ENCODE measurements at regions not wholly inside any gene's neighbourhood (a gene's known extent, or its start where the extent isn't known, plus 50 kb on each side); places are given as distances from the start of the nearest gene placed in this dataset.

DNA sequence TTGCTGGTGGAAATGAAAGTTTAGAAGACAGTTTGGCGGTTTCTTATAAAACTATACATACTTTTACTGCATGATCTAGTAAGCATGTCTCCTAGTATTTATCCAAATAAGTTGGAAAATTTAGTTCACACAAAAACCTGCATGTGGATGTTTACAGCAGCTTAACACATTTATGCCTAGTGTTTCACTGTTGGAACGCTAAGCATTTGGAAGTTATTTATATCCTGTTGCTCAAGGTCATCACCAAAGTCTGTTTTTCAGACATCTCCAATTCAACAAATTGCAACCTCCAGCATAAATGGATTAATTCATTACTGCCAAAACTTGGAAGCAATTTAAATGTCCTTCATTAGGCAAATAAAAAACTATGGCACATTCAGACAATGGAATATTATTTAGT, 461.8 kb downstream of the SUCLA2 start:
- TF ChIP-seq, protein P1, sequence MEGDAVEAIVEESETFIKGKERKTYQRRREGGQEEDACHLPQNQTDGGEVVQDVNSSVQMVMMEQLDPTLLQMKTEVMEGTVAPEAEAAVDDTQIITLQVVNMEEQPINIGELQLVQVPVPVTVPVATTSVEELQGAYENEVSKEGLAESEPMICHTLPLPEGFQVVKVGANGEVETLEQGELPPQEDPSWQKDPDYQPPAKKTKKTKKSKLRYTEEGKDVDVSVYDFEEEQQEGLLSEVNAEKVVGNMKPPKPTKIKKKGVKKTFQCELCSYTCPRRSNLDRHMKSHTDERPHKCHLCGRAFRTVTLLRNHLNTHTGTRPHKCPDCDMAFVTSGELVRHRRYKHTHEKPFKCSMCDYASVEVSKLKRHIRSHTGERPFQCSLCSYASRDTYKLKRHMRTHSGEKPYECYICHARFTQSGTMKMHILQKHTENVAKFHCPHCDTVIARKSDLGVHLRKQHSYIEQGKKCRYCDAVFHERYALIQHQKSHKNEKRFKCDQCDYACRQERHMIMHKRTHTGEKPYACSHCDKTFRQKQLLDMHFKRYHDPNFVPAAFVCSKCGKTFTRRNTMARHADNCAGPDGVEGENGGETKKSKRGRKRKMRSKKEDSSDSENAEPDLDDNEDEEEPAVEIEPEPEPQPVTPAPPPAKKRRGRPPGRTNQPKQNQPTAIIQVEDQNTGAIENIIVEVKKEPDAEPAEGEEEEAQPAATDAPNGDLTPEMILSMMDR (IDR thresholded peaks at IDR 0.05), result no peak
- H3K36me3 Mint-ChIP-seq (ENCODE audit: low read depth), result no peaks in the 10 kb centered on the region
- no peak overlapping the region for H3K27ac Mint-ChIP-seq
- peaks cover 4% of the 10 kb centered on the region; the same call in 1 of the 2 replicates for H3K27me3 Mint-ChIP-seq (ENCODE audit: insufficient read depth)
- H3K4me3 Mint-ChIP-seq, result no peak overlapping the region
- DNase-seq, result no peak
- no peaks in the 10 kb centered on the region; the same call in none of the 2 replicates for H3K9me3 Mint-ChIP-seq
- H3K4me1 Mint-ChIP-seq (ENCODE audit: low read depth), result no peaks in the 10 kb centered on the region

DNA sequence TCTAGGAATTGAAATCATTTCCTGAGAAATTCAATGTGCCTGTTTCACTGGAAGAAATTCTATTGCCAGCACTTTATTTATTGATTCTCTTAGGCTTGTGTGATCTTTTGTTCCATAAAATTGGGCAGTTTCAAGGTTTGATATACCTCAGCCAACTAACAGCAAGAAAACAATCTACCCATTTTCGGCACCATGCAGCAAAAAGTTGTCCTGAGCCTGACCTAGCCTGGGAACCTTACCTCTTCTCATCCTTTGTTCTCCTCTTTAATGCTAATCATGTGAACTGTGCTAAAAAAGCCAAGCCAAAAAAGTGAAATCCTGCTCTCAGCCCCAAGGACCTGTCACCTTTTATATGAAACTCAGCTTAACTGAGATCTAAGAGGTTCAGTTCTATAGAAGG, 477.3 kb downstream of the SUCLA2 start:
- H3K9me3 Mint-ChIP-seq, result 0 out of 2 replicates have a peak, but pooled peaks cover 3% of the 10 kb centered on the region
- H3K4me3 Mint-ChIP-seq, result no peak overlapping the region
- DNase-seq, result no peak
- peaks cover 9% of the 10 kb centered on the region; the same call in 1 of the 2 replicates for H3K4me1 Mint-ChIP-seq (ENCODE audit: low read depth)
- no peaks in the 10 kb centered on the region for H3K36me3 Mint-ChIP-seq (ENCODE audit: low read depth)
- H3K27ac Mint-ChIP-seq, result no peak overlapping the region
- TF ChIP-seq, protein P1 (IDR thresholded peaks at IDR 0.05), result no peak
- H3K27me3 Mint-ChIP-seq (ENCODE audit: insufficient read depth), result no peaks in the 10 kb centered on the region

DNA sequence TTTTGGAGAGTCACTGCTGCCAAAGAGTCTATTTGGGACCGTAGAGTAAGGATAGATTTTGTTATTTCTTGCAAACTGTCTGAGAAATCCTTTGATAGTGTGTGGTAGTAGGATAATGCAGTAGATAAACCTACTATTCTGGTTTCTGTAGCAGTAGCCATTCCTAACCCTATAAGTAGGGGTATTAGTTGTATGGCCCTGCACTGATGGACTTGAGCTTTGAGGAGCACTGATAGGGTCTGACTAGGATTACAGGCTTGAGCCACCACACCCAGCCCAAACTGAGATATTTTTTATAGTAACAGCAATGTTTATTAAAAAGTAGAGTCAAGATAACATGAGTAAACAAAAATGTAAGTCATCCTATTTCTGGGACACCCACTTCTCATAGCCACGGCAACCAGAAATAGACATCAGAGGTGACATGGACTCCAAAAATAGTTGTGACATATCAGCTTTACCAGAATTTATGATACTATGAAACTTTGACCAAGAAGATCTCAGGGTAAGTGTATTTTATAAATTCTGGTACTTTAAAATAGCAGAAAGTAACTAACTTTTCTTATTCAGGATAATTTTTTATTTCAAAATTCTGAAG, 479.1 kb downstream of the SUCLA2 start:
- Mint-ChIP-seq H3K4me3 (no peak overlapping the region), H3K9me3 (0 out of 2 replicates have a peak, but pooled peaks cover 3% of the 10 kb centered on the region), H3K36me3 (ENCODE audit: low read depth) (no peaks in the 10 kb centered on the region), H3K4me1 (ENCODE audit: low read depth) (peaks cover 9% of the 10 kb centered on the region; the same call in 1 of the 2 replicates), H3K27ac (no peak overlapping the region), H3K27me3 (ENCODE audit: insufficient read depth) (no peaks in the 10 kb centered on the region)
- TF ChIP-seq, protein P1 (IDR thresholded peaks at IDR 0.05), result no peak
- DNase-seq, result no peak

DNA sequence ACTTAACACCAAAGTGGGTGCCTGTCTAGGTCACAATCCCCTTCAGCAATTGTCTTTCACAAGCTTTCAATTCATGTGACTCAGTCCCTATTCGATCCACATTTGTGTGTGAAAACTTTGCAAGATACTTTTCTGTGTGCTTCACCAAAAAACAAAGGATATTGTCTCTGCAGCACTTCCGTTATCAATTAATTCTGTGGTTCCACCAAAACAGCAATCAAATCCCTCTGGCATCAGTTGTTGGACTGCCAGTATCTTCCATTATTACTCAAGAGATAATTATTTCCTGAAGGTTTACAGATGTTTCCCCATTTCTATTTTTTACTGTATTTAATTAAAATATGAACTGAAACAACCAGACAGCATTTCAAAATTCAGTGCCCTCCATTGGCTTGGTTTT, 481.4 kb downstream of the SUCLA2 start:
- H3K36me3 Mint-ChIP-seq (ENCODE audit: low read depth), result peaks cover 3% of the 10 kb centered on the region; the same call in 1 of the 2 replicates
- peaks cover 17% of the 10 kb centered on the region for H3K9me3 Mint-ChIP-seq
- TF ChIP-seq, protein P1 (IDR thresholded peaks at IDR 0.05), result no peak
- H3K4me3 Mint-ChIP-seq, result no peak overlapping the region; the same call in 1 of the 2 replicates
- H3K4me1 Mint-ChIP-seq (ENCODE audit: low read depth), result peaks cover 9% of the 10 kb centered on the region; the same call in 1 of the 2 replicates
- H3K27ac Mint-ChIP-seq, result no peak overlapping the region
- no peak for DNase-seq
- H3K27me3 Mint-ChIP-seq (ENCODE audit: insufficient read depth), result no peaks in the 10 kb centered on the region

DNA sequence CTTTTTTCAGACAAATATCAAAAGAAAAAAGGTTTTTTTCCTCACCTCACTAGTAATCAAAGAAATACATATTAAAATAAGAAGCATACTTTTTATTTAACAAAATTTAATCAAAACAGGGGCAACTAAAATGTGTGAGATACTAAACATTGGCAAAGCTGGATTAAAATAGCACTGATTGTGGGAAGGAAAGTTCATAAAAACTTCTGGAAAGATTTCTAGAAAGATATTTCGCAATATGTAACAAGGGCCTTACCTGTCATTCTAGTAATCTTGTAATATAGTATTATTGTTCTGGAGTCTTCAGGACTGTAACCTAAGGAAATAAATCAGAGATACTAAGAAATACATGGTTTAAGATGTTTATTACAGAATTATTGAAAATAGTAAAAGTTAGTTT, 482.5 kb downstream of the SUCLA2 start:
- TF ChIP-seq, protein P1 (IDR thresholded peaks at IDR 0.05), result no peak
- H3K9me3 Mint-ChIP-seq, result peaks cover 25% of the 10 kb centered on the region
- DNase-seq, result no peak
- H3K27ac Mint-ChIP-seq, result no peak overlapping the region
- no peak overlapping the region for H3K4me3 Mint-ChIP-seq
- H3K36me3 Mint-ChIP-seq (ENCODE audit: low read depth), result peaks cover 3% of the 10 kb centered on the region; the same call in 1 of the 2 replicates
- H3K27me3 Mint-ChIP-seq (ENCODE audit: insufficient read depth), result no peaks in the 10 kb centered on the region
- H3K4me1 Mint-ChIP-seq (ENCODE audit: low read depth), result peaks cover 9% of the 10 kb centered on the region; the same call in 1 of the 2 replicates
